Activated CD4-positive, alpha-beta T cell treated with anti-CD3 and anti-CD28 coated beads, Interleukin-2, amount 10 ng/mL, durations not matched to agents 24 days and 14 days (primary cell): ENCODE measurements at regions not wholly inside any gene's neighbourhood (a gene's known extent, or its start where the extent isn't known, plus 50 kb on each side); places are given as distances from the start of the nearest gene placed in this dataset.

Source experiments
- DNase-seq: peaks from one replicate; pipeline ENCODE4 v3.0.0; 2022
- H3K27ac Mint-ChIP-seq: one replicate; pipeline ENCODE4 v1.8.0; 2022; ENCODE audit warnings: mild to moderate bottlenecking, mixed read lengths
- H3K27me3 Mint-ChIP-seq: one replicate; pipeline ENCODE4 v1.8.0; 2022; ENCODE audit warnings: mixed read lengths
- H3K36me3 Mint-ChIP-seq: one replicate; pipeline ENCODE4 v1.8.0; 2022; ENCODE audit warnings: low read depth, mild to moderate bottlenecking, mixed read lengths
- H3K4me1 Mint-ChIP-seq: one replicate; pipeline ENCODE4 v1.8.0; 2021; ENCODE audit warnings: mixed read lengths
- H3K4me3 Mint-ChIP-seq: one replicate; pipeline ENCODE4 v1.8.0; 2022; ENCODE audit warnings: mild to moderate bottlenecking, moderate library complexity, mixed read lengths
- H3K9me3 Mint-ChIP-seq: one replicate; pipeline ENCODE4 v1.8.0; 2021; ENCODE audit warnings: mixed read lengths
- intact Hi-C: fragments of 100-400 bp; cut with micrococcal nuclease; formaldehyde crosslinking; loops from one replicate; pipeline ENCODE4 v1.15.1; 2023

DNA sequence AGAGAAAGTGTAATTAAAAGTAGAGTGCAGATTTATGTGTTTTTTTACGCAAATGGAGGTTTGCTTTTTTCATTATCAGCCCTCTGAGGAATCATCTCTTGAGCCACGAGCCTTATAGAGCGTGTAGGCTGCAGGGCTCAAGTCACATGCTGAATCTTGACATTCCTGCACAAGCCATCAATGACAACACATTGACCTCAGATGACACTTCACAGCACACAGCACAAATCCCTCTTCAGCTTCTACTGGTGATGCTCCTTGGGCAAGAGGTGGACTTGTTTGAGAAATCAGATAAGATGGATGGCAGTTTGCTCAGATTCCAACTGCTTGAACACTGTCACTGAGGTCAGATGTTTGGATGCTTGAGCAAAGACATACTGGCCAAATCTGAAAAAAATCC is 250.6 kb downstream of the SNCA start:
- Mint-ChIP-seq H3K4me1 (no peaks in the 10 kb centered on the region), H3K27ac (no peak overlapping the region), H3K9me3 (no peaks in the 10 kb centered on the region), H3K36me3 (no peaks in the 10 kb centered on the region), H3K4me3 (no peak overlapping the region), H3K27me3 (peaks cover 17% of the 10 kb centered on the region)
- intact Hi-C loops: loop anchor here (5.0 kb wide), 1 partner anchor 316 kb away; no protein-coding TSS in a partner anchor
- no peak for DNase-seq

DNA sequence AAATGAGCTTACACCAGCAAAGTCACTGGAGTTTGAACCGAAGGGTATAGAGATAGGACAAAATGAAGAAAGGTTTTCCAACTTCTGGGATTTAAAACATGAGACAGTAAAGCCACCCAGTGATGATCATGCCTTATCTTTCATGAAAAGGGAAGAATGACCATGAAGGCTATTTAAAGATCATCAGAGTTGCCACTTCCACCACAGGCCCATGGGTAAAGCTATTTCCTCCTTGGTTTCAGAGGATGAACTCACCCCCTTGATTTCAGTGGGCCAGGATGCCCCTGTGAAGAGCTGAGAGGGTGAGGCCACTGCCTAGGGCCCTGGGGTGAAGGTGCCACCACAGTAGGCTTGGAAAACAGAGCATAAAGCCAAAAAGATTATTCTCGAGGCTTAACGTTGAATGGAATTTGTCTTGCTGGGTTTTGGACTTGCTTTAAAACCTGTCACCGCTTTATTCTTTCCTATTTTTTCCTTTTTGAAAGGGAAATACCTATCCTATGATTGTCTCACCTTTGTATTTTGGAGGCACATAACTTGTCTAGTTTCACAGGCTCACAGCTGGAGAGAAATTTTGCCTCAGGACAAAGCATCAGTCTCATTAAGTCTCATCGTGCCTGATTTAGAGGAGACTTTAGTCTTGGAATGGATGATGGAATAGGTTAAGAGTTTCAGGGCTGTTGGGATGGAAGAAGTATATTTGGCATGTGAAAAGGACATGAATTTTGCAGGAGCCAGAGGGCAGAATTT is 254.0 kb downstream of the SNCA start:
- no peaks in the 10 kb centered on the region for H3K36me3 Mint-ChIP-seq
- intact Hi-C loops: no loop called here
- H3K4me1 Mint-ChIP-seq: no peaks in the 10 kb centered on the region
- no peak overlapping the region for H3K4me3 Mint-ChIP-seq
- DNase-seq: no peak
- H3K27ac Mint-ChIP-seq: no peak overlapping the region
- no peaks in the 10 kb centered on the region for H3K9me3 Mint-ChIP-seq
- H3K27me3 Mint-ChIP-seq: peaks cover 16% of the 10 kb centered on the region

DNA sequence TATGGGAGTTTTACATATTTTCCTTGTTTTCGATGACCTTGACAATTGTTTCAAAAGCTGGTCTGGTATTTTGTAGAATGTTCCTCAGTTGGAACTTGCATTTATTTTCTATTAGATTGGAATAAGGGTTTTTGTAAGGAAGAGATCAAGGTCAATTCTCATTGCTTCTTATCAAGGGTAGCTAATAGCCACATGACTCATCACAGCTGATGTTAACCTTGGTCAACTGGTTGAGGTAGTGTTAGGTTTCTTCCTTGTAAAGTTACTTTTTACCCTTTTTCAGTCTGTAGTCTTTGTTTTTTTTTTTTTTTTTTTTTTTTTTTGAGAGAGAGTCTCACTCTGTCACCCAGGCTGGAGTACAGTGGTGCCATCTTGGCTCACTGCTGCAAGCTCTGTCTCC is 257.2 kb downstream of the SNCA start:
- Mint-ChIP-seq H3K27me3 (peaks cover 13% of the 10 kb centered on the region), H3K27ac (no peak overlapping the region), H3K4me1 (no peaks in the 10 kb centered on the region), H3K36me3 (no peaks in the 10 kb centered on the region), H3K4me3 (no peak overlapping the region), H3K9me3 (no peaks in the 10 kb centered on the region)
- intact Hi-C loops: no loop called here
- DNase-seq: no peak

DNA sequence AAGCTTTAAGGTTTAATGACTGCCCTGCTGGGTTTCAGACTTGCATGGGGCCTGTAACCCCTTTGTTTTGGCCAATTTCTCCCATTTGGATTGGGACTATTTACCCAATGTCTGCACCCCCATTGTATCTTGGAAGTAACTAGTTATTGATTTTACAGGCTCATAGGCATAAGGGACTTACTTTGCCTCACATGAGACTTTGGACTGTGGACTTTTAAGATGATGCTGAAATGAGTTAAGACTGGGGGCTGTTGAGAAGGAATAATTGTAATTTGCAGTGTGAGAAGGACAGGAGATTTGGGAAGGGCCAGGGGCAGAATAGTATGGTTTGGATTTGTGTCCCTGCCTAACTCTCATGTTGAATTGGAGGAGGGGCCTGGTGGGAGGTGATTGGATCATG is 260.7 kb downstream of the SNCA start:
- Mint-ChIP-seq H3K4me1 (no peaks in the 10 kb centered on the region), H3K27me3 (peaks cover 3% of the 10 kb centered on the region), H3K9me3 (no peaks in the 10 kb centered on the region), H3K4me3 (no peak overlapping the region), H3K27ac (no peak overlapping the region), H3K36me3 (no peaks in the 10 kb centered on the region)
- DNase-seq: no peak
- intact Hi-C loops: no loop called here

GRCh38 chr4:89575840-89576239 is 261.1 kb downstream of the SNCA start:
- Mint-ChIP-seq H3K36me3 (no peaks in the 10 kb centered on the region), H3K27ac (no peak overlapping the region), H3K9me3 (no peaks in the 10 kb centered on the region), H3K4me1 (no peaks in the 10 kb centered on the region), H3K27me3 (peaks cover 6% of the 10 kb centered on the region), H3K4me3 (no peak overlapping the region)
- intact Hi-C loops: no loop called here
- DNase-seq: no peak

- Mint-ChIP-seq H3K4me3 (no peak overlapping the region), H3K36me3 (no peaks in the 10 kb centered on the region), H3K9me3 (no peaks in the 10 kb centered on the region), H3K4me1 (no peaks in the 10 kb centered on the region), H3K27ac (no peak overlapping the region), H3K27me3 (peaks cover 13% of the 10 kb centered on the region)
- intact Hi-C loops: no loop called here
- DNase-seq: no peak
These were observed 262.8 kb downstream of the SNCA start for GRCh38 chr4:89574176-89574575.

GRCh38 chr4:89573656-89574055 is 263.3 kb downstream of the SNCA start:
- Mint-ChIP-seq H3K4me3 (no peak overlapping the region), H3K36me3 (no peaks in the 10 kb centered on the region), H3K9me3 (no peaks in the 10 kb centered on the region), H3K4me1 (no peaks in the 10 kb centered on the region), H3K27me3 (peaks cover 13% of the 10 kb centered on the region), H3K27ac (no peak overlapping the region)
- no peak for DNase-seq
- intact Hi-C loops: no loop called here

GRCh38 chr4:89572224-89572858 is 264.6 kb downstream of the SNCA start:
- Mint-ChIP-seq H3K9me3 (no peaks in the 10 kb centered on the region), H3K27ac (no peak overlapping the region), H3K4me1 (no peaks in the 10 kb centered on the region), H3K27me3 (peaks cover 12% of the 10 kb centered on the region), H3K4me3 (no peak overlapping the region), H3K36me3 (no peaks in the 10 kb centered on the region)
- no peak for DNase-seq
- intact Hi-C loops: no loop called here

DNA sequence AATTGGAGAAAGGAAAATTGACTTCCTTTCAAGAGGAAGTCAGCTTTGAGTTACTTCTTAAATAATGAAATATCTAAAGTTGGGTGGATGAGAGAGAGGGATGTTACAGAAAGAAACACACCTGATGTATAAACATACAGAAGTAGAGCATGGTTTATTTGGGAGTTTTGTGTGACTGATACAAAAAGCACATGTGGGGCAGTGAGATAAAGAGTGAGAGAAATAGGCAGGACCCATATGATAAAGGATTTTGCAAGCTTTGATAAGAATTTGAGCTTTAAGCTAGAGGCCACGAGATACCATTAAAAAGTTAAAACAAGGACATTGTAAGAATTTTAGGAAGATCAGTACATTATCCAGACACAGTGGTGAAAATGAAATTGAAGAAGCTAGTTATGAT is 263.3 kb upstream of the GPRIN3 start:
- intact Hi-C loops: no loop called here
- no peak for DNase-seq
- no peaks in the 10 kb centered on the region for H3K36me3 Mint-ChIP-seq
- no peaks in the 10 kb centered on the region for H3K9me3 Mint-ChIP-seq
- H3K27ac Mint-ChIP-seq: no peak overlapping the region
- peaks cover 17% of the 10 kb centered on the region for H3K27me3 Mint-ChIP-seq
- no peaks in the 10 kb centered on the region for H3K4me1 Mint-ChIP-seq
- no peak overlapping the region for H3K4me3 Mint-ChIP-seq

- intact Hi-C loops: no loop called here
- H3K36me3 Mint-ChIP-seq: no peaks in the 10 kb centered on the region
- H3K27me3 Mint-ChIP-seq: peaks cover 20% of the 10 kb centered on the region
- H3K4me1 Mint-ChIP-seq: peaks cover 2% of the 10 kb centered on the region
- H3K27ac Mint-ChIP-seq: no peak overlapping the region
- no peaks in the 10 kb centered on the region for H3K9me3 Mint-ChIP-seq
- no peak overlapping the region for H3K4me3 Mint-ChIP-seq
- no peak for DNase-seq
These were observed 260.3 kb upstream of the GPRIN3 start for GRCh38 chr4:89567936-89568335.

DNA sequence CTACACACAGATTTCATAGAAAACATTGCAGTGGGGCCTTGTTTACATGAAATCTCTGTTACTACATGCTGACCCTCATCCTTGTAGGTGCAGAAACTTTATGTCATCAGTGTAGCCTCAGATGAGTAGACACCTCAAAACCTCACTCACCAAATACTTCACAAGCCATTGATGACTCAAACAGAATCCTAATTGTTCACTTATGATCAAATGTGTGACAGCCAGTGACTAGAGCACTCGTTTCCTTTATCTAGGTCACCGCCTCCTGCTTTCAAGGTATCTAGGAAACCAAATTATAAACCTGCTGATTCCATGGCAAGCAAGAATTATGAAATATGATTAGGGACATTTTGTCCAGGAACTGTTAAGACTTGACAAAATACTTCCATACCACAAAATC is 255.8 kb upstream of the GPRIN3 start:
- no peak overlapping the region for H3K4me3 Mint-ChIP-seq
- no peak for DNase-seq
- no peaks in the 10 kb centered on the region for H3K36me3 Mint-ChIP-seq
- H3K4me1 Mint-ChIP-seq: peaks cover 2% of the 10 kb centered on the region
- peaks cover 16% of the 10 kb centered on the region for H3K27me3 Mint-ChIP-seq
- H3K9me3 Mint-ChIP-seq: no peaks in the 10 kb centered on the region
- intact Hi-C loops: no loop called here
- no peak overlapping the region for H3K27ac Mint-ChIP-seq

GRCh38 chr4:89562746-89563145 is 255.1 kb upstream of the GPRIN3 start:
- H3K4me1 Mint-ChIP-seq: peaks cover 2% of the 10 kb centered on the region
- no peak overlapping the region for H3K4me3 Mint-ChIP-seq
- H3K9me3 Mint-ChIP-seq: no peaks in the 10 kb centered on the region
- H3K36me3 Mint-ChIP-seq: no peaks in the 10 kb centered on the region
- intact Hi-C loops: no loop called here
- H3K27ac Mint-ChIP-seq: no peak overlapping the region
- no peak for DNase-seq
- H3K27me3 Mint-ChIP-seq: peaks cover 16% of the 10 kb centered on the region

- no peak overlapping the region for H3K27ac Mint-ChIP-seq
- no peak for DNase-seq
- H3K36me3 Mint-ChIP-seq: no peaks in the 10 kb centered on the region
- no peaks in the 10 kb centered on the region for H3K9me3 Mint-ChIP-seq
- intact Hi-C loops: no loop called here
- peaks cover 2% of the 10 kb centered on the region for H3K4me1 Mint-ChIP-seq
- H3K4me3 Mint-ChIP-seq: no peak overlapping the region
- H3K27me3 Mint-ChIP-seq: peaks cover 12% of the 10 kb centered on the region
These were observed 253.4 kb upstream of the GPRIN3 start for GRCh38 chr4:89561048-89561447.

DNA sequence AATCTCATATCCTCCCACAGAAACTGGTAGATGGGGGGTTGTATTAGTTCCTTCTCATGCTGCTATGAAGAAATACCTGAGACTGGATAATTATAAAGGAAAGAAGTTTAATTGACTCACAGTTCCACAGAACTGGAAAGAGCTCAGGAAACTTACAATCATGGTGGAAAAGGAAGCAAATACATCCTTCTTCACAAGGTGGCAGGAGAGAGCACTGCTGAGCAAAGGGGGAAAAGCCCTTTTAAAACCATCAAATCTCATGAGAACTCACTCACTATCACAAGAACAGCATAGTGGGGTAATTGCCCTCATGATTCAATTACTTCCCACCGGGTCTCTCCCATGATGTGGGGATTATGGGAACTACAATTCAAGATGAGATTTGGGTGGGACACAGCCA is 250.5 kb upstream of the GPRIN3 start:
- DNase-seq: no peak
- Mint-ChIP-seq H3K36me3 (no peaks in the 10 kb centered on the region), H3K4me1 (no peaks in the 10 kb centered on the region), H3K9me3 (no peaks in the 10 kb centered on the region), H3K27me3 (peaks cover 14% of the 10 kb centered on the region), H3K4me3 (no peak overlapping the region), H3K27ac (no peak overlapping the region)
- intact Hi-C loops: no loop called here
